ENCODE measurements at regions not wholly inside any gene's neighbourhood (a gene's known extent, or its start where the extent isn't known, plus 50 kb on each side); places are given as distances from the start of the nearest gene placed in this dataset.

- no peak for TF ChIP-seq BCL3 (CRISPR knock-in tag; IDR thresholded peaks at IDR 0.05)
- TF ChIP-seq, protein P1, sequence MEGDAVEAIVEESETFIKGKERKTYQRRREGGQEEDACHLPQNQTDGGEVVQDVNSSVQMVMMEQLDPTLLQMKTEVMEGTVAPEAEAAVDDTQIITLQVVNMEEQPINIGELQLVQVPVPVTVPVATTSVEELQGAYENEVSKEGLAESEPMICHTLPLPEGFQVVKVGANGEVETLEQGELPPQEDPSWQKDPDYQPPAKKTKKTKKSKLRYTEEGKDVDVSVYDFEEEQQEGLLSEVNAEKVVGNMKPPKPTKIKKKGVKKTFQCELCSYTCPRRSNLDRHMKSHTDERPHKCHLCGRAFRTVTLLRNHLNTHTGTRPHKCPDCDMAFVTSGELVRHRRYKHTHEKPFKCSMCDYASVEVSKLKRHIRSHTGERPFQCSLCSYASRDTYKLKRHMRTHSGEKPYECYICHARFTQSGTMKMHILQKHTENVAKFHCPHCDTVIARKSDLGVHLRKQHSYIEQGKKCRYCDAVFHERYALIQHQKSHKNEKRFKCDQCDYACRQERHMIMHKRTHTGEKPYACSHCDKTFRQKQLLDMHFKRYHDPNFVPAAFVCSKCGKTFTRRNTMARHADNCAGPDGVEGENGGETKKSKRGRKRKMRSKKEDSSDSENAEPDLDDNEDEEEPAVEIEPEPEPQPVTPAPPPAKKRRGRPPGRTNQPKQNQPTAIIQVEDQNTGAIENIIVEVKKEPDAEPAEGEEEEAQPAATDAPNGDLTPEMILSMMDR (CRISPR knock-in tag; IDR thresholded peaks at IDR 0.05): 0 out of 2 replicates have a peak, but pooled peaks have one; percentile 4
- TF ChIP-seq ATF7-NPFF (CRISPR knock-in tag; IDR thresholded peaks at IDR 0.05; ENCODE audit: low read depth): no peak
- no peak for TF ChIP-seq ADNP (CRISPR knock-in tag; IDR thresholded peaks at IDR 0.05)
- no peak for TF ChIP-seq ERF (CRISPR knock-in tag; IDR thresholded peaks at IDR 0.05)
- TF ChIP-seq, protein P2, sequence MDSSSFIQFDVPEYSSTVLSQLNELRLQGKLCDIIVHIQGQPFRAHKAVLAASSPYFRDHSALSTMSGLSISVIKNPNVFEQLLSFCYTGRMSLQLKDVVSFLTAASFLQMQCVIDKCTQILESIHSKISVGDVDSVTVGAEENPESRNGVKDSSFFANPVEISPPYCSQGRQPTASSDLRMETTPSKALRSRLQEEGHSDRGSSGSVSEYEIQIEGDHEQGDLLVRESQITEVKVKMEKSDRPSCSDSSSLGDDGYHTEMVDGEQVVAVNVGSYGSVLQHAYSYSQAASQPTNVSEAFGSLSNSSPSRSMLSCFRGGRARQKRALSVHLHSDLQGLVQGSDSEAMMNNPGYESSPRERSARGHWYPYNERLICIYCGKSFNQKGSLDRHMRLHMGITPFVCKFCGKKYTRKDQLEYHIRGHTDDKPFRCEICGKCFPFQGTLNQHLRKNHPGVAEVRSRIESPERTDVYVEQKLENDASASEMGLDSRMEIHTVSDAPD (CRISPR knock-in tag; IDR thresholded peaks at IDR 0.05): 0 out of 2 replicates have a peak, but pooled peaks have one; percentile 17
- no peak for TF ChIP-seq PBX2 (CRISPR knock-in tag; IDR thresholded peaks at IDR 0.05)
- TF ChIP-seq NFRKB (IDR thresholded peaks at IDR 0.05): no peak
- peak; percentile 54 for TF ChIP-seq KDM6A (CRISPR knock-in tag; IDR thresholded peaks at IDR 0.05; ENCODE audit: low read depth)
- TF ChIP-seq TOPORS (CRISPR knock-in tag; IDR thresholded peaks at IDR 0.05): no peak; the same call in 1 of the 2 replicates
- TF ChIP-seq ZNF205 (CRISPR knock-in tag; IDR thresholded peaks at IDR 0.05): no peak
- no peak for TF ChIP-seq ZNF550 (CRISPR knock-in tag; IDR thresholded peaks at IDR 0.05; ENCODE audit: borderline replicate concordance)
- TF ChIP-seq ZNF317 (CRISPR knock-in tag; IDR thresholded peaks at IDR 0.05): no peak
- TF ChIP-seq, protein P3, sequence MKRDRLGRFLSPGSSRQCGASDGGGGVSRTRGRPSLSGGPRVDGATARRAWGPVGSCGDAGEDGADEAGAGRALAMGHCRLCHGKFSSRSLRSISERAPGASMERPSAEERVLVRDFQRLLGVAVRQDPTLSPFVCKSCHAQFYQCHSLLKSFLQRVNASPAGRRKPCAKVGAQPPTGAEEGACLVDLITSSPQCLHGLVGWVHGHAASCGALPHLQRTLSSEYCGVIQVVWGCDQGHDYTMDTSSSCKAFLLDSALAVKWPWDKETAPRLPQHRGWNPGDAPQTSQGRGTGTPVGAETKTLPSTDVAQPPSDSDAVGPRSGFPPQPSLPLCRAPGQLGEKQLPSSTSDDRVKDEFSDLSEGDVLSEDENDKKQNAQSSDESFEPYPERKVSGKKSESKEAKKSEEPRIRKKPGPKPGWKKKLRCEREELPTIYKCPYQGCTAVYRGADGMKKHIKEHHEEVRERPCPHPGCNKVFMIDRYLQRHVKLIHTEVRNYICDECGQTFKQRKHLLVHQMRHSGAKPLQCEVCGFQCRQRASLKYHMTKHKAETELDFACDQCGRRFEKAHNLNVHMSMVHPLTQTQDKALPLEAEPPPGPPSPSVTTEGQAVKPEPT (CRISPR knock-in tag; IDR thresholded peaks at IDR 0.05; ENCODE audit: low read depth): no peak
- TF ChIP-seq IRF1 (CRISPR knock-in tag; IDR thresholded peaks at IDR 0.05; ENCODE audit: low read depth): peak; percentile 85; the same call in 1 of the 2 replicates
- TF ChIP-seq ZNF17 (CRISPR knock-in tag; IDR thresholded peaks at IDR 0.05): no peak
- TF ChIP-seq ZNF629 (CRISPR knock-in tag; conservative IDR thresholded peaks at IDR 0.05): no peak
Measured at GRCh38 chr6:48213076-48213788, 102.2 kb upstream of the PTCHD4 start (continued).
